ENCODE measurements at regions not wholly inside any gene's neighbourhood (a gene's known extent, or its start where the extent isn't known, plus 50 kb on each side); places are given as distances from the start of the nearest gene placed in this dataset.

DNA sequence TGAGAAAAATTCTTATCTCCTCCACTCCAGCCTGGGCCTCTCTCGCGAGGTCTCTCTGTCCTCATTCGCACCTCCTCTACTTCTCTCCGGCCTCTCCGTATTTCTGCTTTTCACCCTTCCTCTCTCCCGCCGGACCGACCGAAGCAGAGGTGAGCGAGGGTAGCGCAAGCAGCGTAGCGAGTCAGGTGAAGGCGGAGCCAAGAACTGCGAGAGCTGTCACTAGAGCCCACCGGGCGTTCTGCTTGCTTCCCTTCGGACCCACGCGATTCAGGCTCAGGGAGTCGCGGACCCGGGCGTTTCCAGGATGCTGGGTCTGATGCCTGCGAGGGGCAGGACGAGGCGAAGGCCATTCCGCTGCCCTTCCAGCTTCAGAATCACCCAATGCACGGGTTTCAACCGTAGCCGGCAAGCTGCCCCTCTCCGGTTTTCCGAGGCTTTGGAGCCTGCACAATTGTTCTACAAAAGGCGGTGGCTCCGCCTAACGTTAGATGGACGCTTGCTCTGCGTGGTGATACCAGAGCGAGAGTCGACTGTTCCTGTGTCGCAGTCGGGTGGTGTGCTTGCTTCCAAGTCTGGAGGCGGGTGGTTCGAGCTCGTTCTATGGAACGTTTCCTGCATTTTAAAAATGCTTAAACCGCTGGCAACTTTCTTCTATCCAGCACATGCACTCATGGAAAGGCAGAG is 310.2 kb downstream of the FAM72C start:
- Histone ChIP-seq H3K4me3 (IDR thresholded peaks at IDR 0.05; ENCODE audit: insufficient read depth, low read depth, low read length) (no peak overlapping the region), H3K27me3 (ENCODE audit: insufficient read depth, low read depth) (no peaks in the 10 kb centered on the region), H3K4me2 (no peak overlapping the region)

DNA sequence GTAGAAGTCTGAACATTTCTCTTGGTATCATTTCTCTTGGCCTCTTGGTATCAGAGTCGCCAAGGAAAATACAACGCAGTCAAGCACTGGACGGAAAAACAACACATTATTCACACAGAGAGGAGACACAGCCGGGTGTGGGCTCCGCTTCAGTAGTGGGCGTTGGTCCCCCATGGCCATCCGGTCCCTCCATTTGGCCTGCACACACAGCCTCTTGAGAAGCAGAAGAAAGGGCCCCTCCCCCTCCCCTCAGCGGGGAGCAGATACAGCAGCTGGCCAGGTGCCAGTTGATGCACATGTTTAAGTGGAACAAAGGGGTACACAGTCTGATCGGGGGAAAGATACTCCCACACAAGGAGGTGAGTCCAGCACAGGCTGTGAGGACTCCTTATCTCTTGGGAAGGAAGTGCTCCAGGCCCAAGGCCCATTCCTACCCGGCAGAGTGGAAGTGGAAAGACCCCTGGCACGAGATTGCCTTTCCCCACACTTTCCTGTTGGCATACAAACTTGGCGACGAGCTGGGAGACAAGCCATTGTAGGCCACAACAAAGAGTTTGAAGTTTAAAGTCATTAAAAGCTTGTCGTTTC is 311.3 kb downstream of the FAM72C start:
- TF ChIP-seq, protein P1, sequence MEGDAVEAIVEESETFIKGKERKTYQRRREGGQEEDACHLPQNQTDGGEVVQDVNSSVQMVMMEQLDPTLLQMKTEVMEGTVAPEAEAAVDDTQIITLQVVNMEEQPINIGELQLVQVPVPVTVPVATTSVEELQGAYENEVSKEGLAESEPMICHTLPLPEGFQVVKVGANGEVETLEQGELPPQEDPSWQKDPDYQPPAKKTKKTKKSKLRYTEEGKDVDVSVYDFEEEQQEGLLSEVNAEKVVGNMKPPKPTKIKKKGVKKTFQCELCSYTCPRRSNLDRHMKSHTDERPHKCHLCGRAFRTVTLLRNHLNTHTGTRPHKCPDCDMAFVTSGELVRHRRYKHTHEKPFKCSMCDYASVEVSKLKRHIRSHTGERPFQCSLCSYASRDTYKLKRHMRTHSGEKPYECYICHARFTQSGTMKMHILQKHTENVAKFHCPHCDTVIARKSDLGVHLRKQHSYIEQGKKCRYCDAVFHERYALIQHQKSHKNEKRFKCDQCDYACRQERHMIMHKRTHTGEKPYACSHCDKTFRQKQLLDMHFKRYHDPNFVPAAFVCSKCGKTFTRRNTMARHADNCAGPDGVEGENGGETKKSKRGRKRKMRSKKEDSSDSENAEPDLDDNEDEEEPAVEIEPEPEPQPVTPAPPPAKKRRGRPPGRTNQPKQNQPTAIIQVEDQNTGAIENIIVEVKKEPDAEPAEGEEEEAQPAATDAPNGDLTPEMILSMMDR (conservative IDR thresholded peaks at IDR 0.05; ENCODE audit: low read depth, low read length) = no peak
- no peaks in the 10 kb centered on the region for H3K4me1 ChIP-seq (ENCODE audit: low read depth, poor library complexity, severe bottlenecking)
- no peaks in the 10 kb centered on the region for H3K27me3 ChIP-seq (ENCODE audit: insufficient read depth, low read depth)

More for the DNA sequence above, 310.2 kb downstream of the FAM72C start:
- Histone ChIP-seq H4K20me1 (ENCODE audit: insufficient read depth) (no peaks in the 10 kb centered on the region), H3K79me2 (ENCODE audit: insufficient read depth, low read depth) (no peaks in the 10 kb centered on the region), H3K36me3 (ENCODE audit: insufficient read depth) (no peaks in the 10 kb centered on the region), H3K4me1 (ENCODE audit: low read depth, poor library complexity, severe bottlenecking) (no peaks in the 10 kb centered on the region), H3K9ac (no peak overlapping the region), H3K27ac (no peak overlapping the region), H2AFZ (ENCODE audit: low read depth) (no peak overlapping the region)
- TF ChIP-seq, protein P1 (conservative IDR thresholded peaks at IDR 0.05; ENCODE audit: low read depth, low read length) = no peak

DNA sequence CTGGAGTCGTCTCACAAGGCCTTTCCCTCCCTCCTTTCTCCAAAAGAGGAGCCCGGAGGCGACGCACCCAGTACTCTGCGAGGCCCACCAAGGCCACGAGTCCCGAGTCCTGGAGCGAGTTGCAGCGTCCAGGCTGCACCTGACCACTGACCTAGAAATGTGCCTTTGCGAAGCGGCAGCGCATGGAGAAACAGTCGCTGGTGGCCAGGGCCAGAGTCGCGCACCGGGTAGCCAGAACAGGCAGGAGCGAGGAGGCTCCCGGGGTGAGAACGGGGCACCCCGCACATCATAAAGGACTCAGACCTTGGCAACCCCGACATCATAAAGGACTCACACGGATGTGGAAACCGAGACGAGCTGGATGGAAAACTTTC is 318.4 kb downstream of the FAM72C start:
- no peak overlapping the region for H3K9ac ChIP-seq
- H3K27ac ChIP-seq = no peak overlapping the region
- no peak overlapping the region for H3K4me3 ChIP-seq (IDR thresholded peaks at IDR 0.05; ENCODE audit: insufficient read depth, low read depth, low read length)
- no peaks in the 10 kb centered on the region for H3K79me2 ChIP-seq (ENCODE audit: insufficient read depth, low read depth)
- H3K4me2 ChIP-seq = no peak overlapping the region
- H3K36me3 ChIP-seq (ENCODE audit: insufficient read depth) = no peaks in the 10 kb centered on the region
- no peak overlapping the region for H2AFZ ChIP-seq (ENCODE audit: low read depth)
- TF ChIP-seq, protein P1 (conservative IDR thresholded peaks at IDR 0.05; ENCODE audit: low read depth, low read length) = no peak
- H3K4me1 ChIP-seq (ENCODE audit: low read depth, poor library complexity, severe bottlenecking) = no peaks in the 10 kb centered on the region
- no peaks in the 10 kb centered on the region; the same call in 1 of the 2 replicates for H3K27me3 ChIP-seq (ENCODE audit: insufficient read depth, low read depth)
- H4K20me1 ChIP-seq (ENCODE audit: insufficient read depth) = no peaks in the 10 kb centered on the region

More for the DNA sequence above, 311.3 kb downstream of the FAM72C start:
- Histone ChIP-seq H3K4me2 (no peak overlapping the region), H4K20me1 (ENCODE audit: insufficient read depth) (no peaks in the 10 kb centered on the region), H3K36me3 (ENCODE audit: insufficient read depth) (no peaks in the 10 kb centered on the region), H3K79me2 (ENCODE audit: insufficient read depth, low read depth) (no peaks in the 10 kb centered on the region), H3K9ac (no peak overlapping the region), H3K27ac (no peak overlapping the region), H3K4me3 (IDR thresholded peaks at IDR 0.05; ENCODE audit: insufficient read depth, low read depth, low read length) (no peak overlapping the region), H2AFZ (ENCODE audit: low read depth) (no peak overlapping the region)

DNA sequence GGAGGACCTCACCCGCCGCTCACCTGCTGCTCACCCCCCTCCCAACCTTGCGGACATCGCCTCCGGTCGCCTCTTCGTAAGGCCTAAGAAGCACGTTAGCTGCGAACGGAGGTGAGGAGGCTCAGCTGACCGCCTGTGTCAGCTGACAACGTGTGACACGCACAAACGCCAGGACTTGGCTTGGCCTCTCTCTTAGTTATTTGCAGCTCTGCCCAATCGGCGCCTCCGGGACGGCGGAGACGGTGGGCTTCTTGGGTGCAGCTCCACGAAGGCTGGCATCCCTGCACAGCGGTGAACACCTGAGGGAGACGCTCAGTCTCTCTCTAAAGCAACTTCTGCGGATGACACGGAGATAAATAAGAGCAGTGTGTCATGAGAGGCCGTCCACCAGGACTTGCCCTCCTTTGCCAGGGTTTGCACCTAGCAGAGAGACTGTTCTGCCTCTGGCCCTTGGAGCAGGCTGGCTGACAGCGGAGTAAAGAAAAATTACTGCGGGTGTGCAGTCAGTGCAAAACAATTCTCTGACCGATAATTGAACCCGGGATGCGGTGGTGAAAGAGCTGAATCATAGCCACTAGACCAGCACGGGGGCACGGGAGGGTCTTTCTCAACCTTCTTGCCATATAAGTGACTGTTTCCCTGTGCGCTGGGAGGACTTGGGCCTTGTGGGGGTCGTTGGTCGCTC is 318.9 kb downstream of the FAM72C start:
- Histone ChIP-seq H3K4me2 (no peak overlapping the region), H4K20me1 (ENCODE audit: insufficient read depth) (no peaks in the 10 kb centered on the region), H3K4me3 (IDR thresholded peaks at IDR 0.05; ENCODE audit: insufficient read depth, low read depth, low read length) (no peak overlapping the region), H3K36me3 (ENCODE audit: insufficient read depth) (no peaks in the 10 kb centered on the region), H2AFZ (ENCODE audit: low read depth) (no peak overlapping the region), H3K9ac (no peak overlapping the region), H3K79me2 (ENCODE audit: insufficient read depth, low read depth) (no peaks in the 10 kb centered on the region), H3K4me1 (ENCODE audit: low read depth, poor library complexity, severe bottlenecking) (no peaks in the 10 kb centered on the region), H3K27ac (no peak overlapping the region), H3K27me3 (ENCODE audit: insufficient read depth, low read depth) (no peaks in the 10 kb centered on the region; the same call in 1 of the 2 replicates)
- TF ChIP-seq, protein P1 (conservative IDR thresholded peaks at IDR 0.05; ENCODE audit: low read depth, low read length) = no peak
